ENCODE measurements at regions not wholly inside any gene's neighbourhood (a gene's known extent, or its start where the extent isn't known, plus 50 kb on each side); places are given as distances from the start of the nearest gene placed in this dataset.

DNA sequence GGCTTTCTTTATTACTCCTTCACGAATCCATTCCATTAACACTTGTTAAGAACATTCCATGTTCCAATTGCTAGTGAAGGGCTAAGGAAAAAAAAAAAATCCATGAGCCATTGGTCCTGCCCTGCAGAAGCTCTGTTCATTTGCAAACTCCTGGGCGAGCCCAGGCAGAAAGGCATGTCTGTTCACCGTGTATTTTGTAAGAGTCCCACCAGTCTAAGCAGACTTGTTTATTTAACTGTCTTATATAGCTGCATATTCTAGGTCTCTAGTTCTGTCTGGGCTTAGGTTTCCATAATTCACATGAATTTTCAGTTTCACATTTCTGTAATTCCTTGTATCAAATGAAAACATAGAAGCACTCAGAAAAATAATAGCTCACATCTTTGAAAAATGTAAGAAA is 97.4 kb upstream of the POU2AF2 start:
- Mint-ChIP-seq H3K27ac (ENCODE audit: unreplicated experiment) (no peak overlapping the region), H3K4me1 (ENCODE audit: low read depth, unreplicated experiment) (no peaks in the 10 kb centered on the region), H3K36me3 (ENCODE audit: insufficient read depth, unreplicated experiment) (no peaks in the 10 kb centered on the region), H3K27me3 (ENCODE audit: unreplicated experiment) (no peaks in the 10 kb centered on the region), H3K4me3 (ENCODE audit: low read depth, unreplicated experiment) (no peak overlapping the region), H3K9me3 (ENCODE audit: low read depth, unreplicated experiment) (no peaks in the 10 kb centered on the region)
- CTCF ChIA-PET: no interaction called here
- no peak for TF ChIP-seq CTCF (IDR thresholded peaks at IDR 0.05; ENCODE audit: unreplicated experiment)
- intact Hi-C loops (cut with micrococcal nuclease; ENCODE audit: unreplicated experiment): no loop called here
- DNase-seq: no peak
- no TSS peak for BruUV-seq (replicated peaks)

DNA sequence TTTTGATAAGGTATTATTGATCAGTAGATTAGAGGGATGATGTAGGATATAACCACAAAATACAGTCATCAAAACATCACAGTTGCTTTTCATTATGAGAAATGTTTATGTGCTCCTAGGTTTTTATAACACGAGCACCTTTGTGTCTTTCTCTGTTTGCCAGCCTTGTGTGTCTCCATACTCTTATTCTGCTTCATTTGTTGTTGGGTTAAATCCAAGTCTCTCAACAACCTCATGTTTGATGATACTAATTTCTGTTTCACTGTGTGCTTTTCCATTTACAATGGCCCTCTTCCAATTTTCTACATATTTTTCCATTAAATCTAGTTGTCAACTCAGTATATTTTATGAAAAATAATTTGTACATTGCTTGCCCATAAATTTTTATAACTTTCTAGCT is 107.7 kb upstream of the POU2AF2 start:
- intact Hi-C loops (cut with micrococcal nuclease; ENCODE audit: unreplicated experiment): no loop called here
- CTCF ChIA-PET: no interaction called here
- H3K4me3 Mint-ChIP-seq (ENCODE audit: low read depth, unreplicated experiment): no peak overlapping the region

DNA sequence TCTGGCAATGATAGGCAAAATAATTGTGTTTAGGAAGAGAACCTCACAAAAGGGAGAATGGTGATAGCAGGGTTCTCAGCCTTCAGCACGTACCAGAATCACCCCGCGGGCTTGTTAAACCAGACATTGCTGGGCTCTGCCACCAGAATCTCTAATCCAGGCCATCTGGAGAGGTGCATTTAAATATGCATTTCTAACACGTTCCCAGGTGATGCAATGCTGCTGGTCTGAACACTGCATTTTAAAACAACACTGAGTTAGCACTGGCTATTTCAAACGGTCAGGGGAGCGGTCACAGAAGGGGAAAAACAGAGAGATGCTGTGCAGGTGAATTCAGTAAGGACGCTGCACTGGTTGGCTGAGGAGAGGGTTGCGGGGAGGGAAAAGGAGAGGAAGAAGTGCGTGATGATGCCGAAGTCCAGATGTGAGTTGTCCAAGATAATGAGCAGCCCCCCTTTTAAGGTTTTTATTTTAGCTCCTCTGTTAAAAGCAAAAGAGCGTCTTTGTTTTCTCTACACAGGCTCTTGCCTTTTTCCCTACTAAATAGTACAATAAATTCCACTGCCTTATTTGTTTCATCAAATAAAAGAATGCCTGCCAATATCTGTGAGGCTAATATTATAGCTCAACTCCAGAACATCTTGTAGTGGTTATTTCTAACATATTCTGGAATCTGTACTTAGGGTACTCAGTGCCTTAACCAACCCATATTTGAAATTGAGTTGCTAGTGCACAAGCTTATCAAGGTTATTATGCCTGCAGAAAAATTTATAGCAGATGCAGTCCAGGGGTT is 109.6 kb upstream of the POU2AF2 start:
- no peak for TF ChIP-seq CTCF (IDR thresholded peaks at IDR 0.05; ENCODE audit: unreplicated experiment)
- Mint-ChIP-seq H3K36me3 (ENCODE audit: insufficient read depth, unreplicated experiment) (no peaks in the 10 kb centered on the region), H3K27me3 (ENCODE audit: unreplicated experiment) (peaks cover 26% of the 10 kb centered on the region), H3K4me1 (ENCODE audit: low read depth, unreplicated experiment) (no peaks in the 10 kb centered on the region), H3K9me3 (ENCODE audit: low read depth, unreplicated experiment) (peaks cover 2% of the 10 kb centered on the region), H3K4me3 (ENCODE audit: low read depth, unreplicated experiment) (no peak overlapping the region), H3K27ac (ENCODE audit: unreplicated experiment) (no peak overlapping the region)
- no peak for DNase-seq
- intact Hi-C loops (cut with micrococcal nuclease; ENCODE audit: unreplicated experiment): no loop called here
- CTCF ChIA-PET: no interaction called here
- no TSS peak for BruUV-seq (replicated peaks)

More for the DNA sequence above, 107.7 kb upstream of the POU2AF2 start:
- DNase-seq: no peak
- Mint-ChIP-seq H3K9me3 (ENCODE audit: low read depth, unreplicated experiment) (no peaks in the 10 kb centered on the region), H3K4me1 (ENCODE audit: low read depth, unreplicated experiment) (no peaks in the 10 kb centered on the region), H3K27ac (ENCODE audit: unreplicated experiment) (no peak overlapping the region), H3K36me3 (ENCODE audit: insufficient read depth, unreplicated experiment) (no peaks in the 10 kb centered on the region), H3K27me3 (ENCODE audit: unreplicated experiment) (peaks cover 28% of the 10 kb centered on the region)
- no peak for TF ChIP-seq CTCF (IDR thresholded peaks at IDR 0.05; ENCODE audit: unreplicated experiment)
- no TSS peak for BruUV-seq (replicated peaks)

- intact Hi-C loops (cut with micrococcal nuclease; ENCODE audit: unreplicated experiment): no loop called here
- no peak overlapping the region for H3K4me3 Mint-ChIP-seq (ENCODE audit: low read depth, unreplicated experiment)
- no peak for DNase-seq
- no peak for TF ChIP-seq CTCF (IDR thresholded peaks at IDR 0.05; ENCODE audit: unreplicated experiment)
- peaks cover 2% of the 10 kb centered on the region for H3K9me3 Mint-ChIP-seq (ENCODE audit: low read depth, unreplicated experiment)
- H3K36me3 Mint-ChIP-seq (ENCODE audit: insufficient read depth, unreplicated experiment): no peaks in the 10 kb centered on the region
- no peaks in the 10 kb centered on the region for H3K4me1 Mint-ChIP-seq (ENCODE audit: low read depth, unreplicated experiment)
- CTCF ChIA-PET: interaction anchor here (0.6 kb wide), 1 partner anchor 634 kb away, joined by 4 read pairs; no protein-coding TSS in a partner anchor
- no peak overlapping the region for H3K27ac Mint-ChIP-seq (ENCODE audit: unreplicated experiment)
- H3K27me3 Mint-ChIP-seq (ENCODE audit: unreplicated experiment): peaks cover 17% of the 10 kb centered on the region
- BruUV-seq (replicated peaks): no TSS peak
These were observed 110.4 kb upstream of the POU2AF2 start for GRCh38 chr11:111135101-111135500.

All from Calu3 (cell line).